Epithelial cell of proximal tubule (primary cell): ENCODE measurements at regions not wholly inside any gene's neighbourhood (a gene's known extent, or its start where the extent isn't known, plus 50 kb on each side); places are given as distances from the start of the nearest gene placed in this dataset.

Source experiments
- DNase-seq: peaks from one replicate; pipeline ENCODE4 v3.0.0-alpha.2; 2011; ENCODE audit warnings: low read depth
- H3K4me3 ChIP-seq: 2 replicates; pipeline ENCODE4 v1.5.1; 2011; ENCODE audit warnings: low read depth, mild to moderate bottlenecking, low read length
- TF ChIP-seq, protein P1 (sequence below): conservative IDR thresholded peaks from 2 replicates; pipeline ENCODE4 v1.5.1; 2012; ENCODE audit warnings: low read depth, mild to moderate bottlenecking, low read length

DNA sequence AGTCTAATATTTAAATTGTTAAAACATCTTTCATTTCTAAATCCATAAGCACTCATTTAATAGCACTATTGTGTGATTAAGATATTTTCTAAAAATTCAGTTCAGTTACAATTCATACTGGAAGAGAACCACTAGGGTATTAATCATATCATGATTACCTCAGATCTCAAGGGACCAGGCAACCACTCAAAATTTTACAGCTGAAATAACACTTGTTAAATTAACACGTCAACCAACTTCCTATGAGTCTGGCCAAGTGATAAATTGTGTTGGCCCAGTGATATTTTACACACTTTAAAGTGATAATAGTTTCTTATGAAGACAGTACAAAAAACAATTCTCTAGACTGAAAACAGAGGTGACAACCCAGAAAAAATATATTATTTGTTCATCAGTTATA, 869.0 kb upstream of the ADGRB3 start:
- TF ChIP-seq, protein P1, sequence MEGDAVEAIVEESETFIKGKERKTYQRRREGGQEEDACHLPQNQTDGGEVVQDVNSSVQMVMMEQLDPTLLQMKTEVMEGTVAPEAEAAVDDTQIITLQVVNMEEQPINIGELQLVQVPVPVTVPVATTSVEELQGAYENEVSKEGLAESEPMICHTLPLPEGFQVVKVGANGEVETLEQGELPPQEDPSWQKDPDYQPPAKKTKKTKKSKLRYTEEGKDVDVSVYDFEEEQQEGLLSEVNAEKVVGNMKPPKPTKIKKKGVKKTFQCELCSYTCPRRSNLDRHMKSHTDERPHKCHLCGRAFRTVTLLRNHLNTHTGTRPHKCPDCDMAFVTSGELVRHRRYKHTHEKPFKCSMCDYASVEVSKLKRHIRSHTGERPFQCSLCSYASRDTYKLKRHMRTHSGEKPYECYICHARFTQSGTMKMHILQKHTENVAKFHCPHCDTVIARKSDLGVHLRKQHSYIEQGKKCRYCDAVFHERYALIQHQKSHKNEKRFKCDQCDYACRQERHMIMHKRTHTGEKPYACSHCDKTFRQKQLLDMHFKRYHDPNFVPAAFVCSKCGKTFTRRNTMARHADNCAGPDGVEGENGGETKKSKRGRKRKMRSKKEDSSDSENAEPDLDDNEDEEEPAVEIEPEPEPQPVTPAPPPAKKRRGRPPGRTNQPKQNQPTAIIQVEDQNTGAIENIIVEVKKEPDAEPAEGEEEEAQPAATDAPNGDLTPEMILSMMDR, result no peak
- no peak for DNase-seq

DNA sequence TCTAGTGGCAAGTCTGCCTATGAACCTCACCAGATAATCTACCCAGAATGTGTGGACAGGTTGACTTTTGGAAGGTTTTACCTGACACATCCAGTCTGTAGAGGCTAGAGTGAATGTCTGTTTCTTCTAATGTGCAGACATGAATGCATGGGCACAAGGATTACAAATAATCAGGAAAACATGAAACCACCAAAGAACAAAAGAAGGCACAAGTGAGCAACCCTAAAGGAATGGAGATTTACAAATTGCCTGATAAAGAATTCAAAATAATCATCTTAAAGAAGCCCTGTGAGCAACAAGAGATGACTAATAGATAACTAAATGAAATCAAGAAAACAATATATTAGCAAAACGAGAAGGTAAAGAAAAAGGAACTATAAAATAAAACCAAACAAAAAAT, 876.1 kb upstream of the ADGRB3 start:
- no peak overlapping the region for H3K4me3 ChIP-seq
- TF ChIP-seq, protein P1, result no peak
- DNase-seq, result no peak

More for the DNA sequence above, 869.0 kb upstream of the ADGRB3 start:
- no peak overlapping the region for H3K4me3 ChIP-seq

DNA sequence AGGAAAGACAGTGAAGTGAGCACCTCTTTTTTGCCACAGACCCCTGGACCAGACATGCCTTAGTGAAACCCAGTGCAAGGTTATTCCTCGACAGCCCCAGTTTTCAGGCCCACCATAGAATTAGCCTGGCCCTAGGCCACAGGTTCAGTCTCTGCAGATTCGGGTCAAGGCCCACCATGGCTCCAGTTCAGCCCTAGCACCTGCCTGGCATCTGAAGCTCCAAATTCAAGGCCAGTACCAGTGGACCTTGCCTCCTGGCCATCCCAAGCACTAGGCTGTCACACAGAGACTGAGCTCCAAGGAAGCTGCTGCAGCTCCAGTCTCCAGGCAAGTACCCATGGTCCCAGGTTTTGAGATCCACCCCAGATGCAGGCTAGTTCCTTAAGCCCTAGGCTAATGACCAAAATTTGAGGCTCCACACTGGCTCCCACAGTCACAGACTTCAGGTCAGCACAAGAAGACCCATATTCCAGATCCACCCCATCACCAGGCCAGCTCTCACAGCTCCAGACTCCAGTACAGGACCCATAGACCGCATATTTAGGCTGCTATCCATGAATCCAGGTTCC, 877.5 kb upstream of the ADGRB3 start:
- DNase-seq, result no peak
- no peak overlapping the region for H3K4me3 ChIP-seq
- TF ChIP-seq, protein P1, result no peak

- no peak overlapping the region for H3K4me3 ChIP-seq
- DNase-seq, result no peak
- TF ChIP-seq, protein P1, result no peak
Measured at GRCh38 chr6:67748521-67748920, 886.6 kb upstream of the ADGRB3 start.

DNA sequence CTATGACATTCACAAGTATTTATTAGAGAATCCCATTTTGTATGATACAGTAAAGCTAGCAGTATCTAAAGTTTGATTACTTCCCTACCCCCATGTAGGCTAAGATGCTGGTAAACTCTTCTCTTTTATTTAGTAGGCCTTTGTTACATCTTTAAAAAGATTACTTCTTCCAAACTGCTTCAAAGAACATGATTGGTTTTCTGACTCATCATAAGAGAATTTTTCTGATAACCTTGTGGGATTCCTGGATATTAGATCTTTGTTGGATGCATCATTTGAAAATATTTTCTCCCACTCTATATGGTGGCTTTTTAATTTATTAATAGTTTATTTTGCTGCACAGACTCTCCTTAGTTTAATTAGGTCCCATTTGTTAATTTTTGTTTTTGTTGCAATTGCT, 898.3 kb upstream of the ADGRB3 start:
- no peak for DNase-seq
- H3K4me3 ChIP-seq, result no peak overlapping the region
- TF ChIP-seq, protein P1, result no peak

GRCh38 chr6:67736161-67736560, 898.9 kb upstream of the ADGRB3 start:
- DNase-seq, result no peak
- TF ChIP-seq, protein P1, result no peak
- no peak overlapping the region for H3K4me3 ChIP-seq

- TF ChIP-seq, protein P1, result no peak
- no peak overlapping the region for H3K4me3 ChIP-seq
- no peak for DNase-seq
Measured at GRCh38 chr6:67735623-67736022, 899.5 kb upstream of the ADGRB3 start.
